ENCODE measurements at regions not wholly inside any gene's neighbourhood (a gene's known extent, or its start where the extent isn't known, plus 50 kb on each side); places are given as distances from the start of the nearest gene placed in this dataset.
"Not testable (repeated sequence)": the region's sequence is repeated elsewhere in the genome, so short reads cannot be mapped to it uniquely, and the experiment has no call there.

GRCh38 chr1:105243411-105243810 lies 1493.7 kb downstream of the AMY1C start:
- no peaks in the 10 kb centered on the region for H3K4me1 ChIP-seq (ENCODE audit: control insufficient read depth in 1 of 2, low read depth in 2 of 2)
- H3K4me3 ChIP-seq, result no peak overlapping the region
- no peak for DNase-seq (ENCODE audit: low spot score)
- TF ChIP-seq CTCF (IDR thresholded peaks at IDR 0.05), result no peak
- no peaks in the 10 kb centered on the region for H3K9me3 ChIP-seq
- no peak overlapping the region for H3K27ac ChIP-seq
- no peak for ATAC-seq (ENCODE audit: insufficient number of reproducible peaks, low FRiP score, low read depth)
- no peaks in the 10 kb centered on the region for H3K27me3 ChIP-seq (replicated peaks; ENCODE audit: insufficient read depth)
- H3K36me3 ChIP-seq, result no peaks in the 10 kb centered on the region

DNA sequence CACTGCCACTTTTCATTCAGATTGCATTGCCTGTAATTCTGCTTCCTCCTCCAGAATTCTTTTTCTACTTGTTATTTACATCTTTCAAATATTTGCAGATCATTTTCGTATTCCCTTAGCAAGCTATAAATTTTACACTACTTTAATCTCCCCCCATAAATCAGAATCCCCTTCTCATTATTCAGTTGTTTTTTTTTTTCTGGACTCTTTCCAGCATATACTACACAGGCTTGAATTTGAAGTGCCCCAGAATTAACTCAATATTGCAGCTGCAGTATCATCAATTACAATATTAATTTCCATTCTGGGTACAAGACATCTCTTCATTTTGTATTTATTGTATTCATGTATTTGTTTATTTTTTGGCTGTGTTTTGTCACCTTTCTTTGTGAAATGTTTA lies 1494.3 kb downstream of the AMY1C start:
- TF ChIP-seq CTCF (IDR thresholded peaks at IDR 0.05), result no peak
- no peaks in the 10 kb centered on the region for H3K9me3 ChIP-seq
- H3K27me3 ChIP-seq (replicated peaks; ENCODE audit: insufficient read depth), result no peaks in the 10 kb centered on the region
- no peaks in the 10 kb centered on the region for H3K4me1 ChIP-seq (ENCODE audit: control insufficient read depth in 1 of 2, low read depth in 2 of 2)
- no peak for ATAC-seq (ENCODE audit: insufficient number of reproducible peaks, low FRiP score, low read depth)
- no peak overlapping the region for H3K27ac ChIP-seq
- H3K36me3 ChIP-seq, result no peaks in the 10 kb centered on the region
- no peak overlapping the region for H3K4me3 ChIP-seq
- no peak for DNase-seq (ENCODE audit: low spot score)

- H3K27ac ChIP-seq, result no peak overlapping the region
- H3K27me3 ChIP-seq (replicated peaks; ENCODE audit: insufficient read depth), result no peaks in the 10 kb centered on the region
- no peak for TF ChIP-seq CTCF (IDR thresholded peaks at IDR 0.05)
- DNase-seq (ENCODE audit: low spot score), result no peak
- H3K9me3 ChIP-seq, result no peaks in the 10 kb centered on the region
- H3K4me1 ChIP-seq (ENCODE audit: control insufficient read depth in 1 of 2, low read depth in 2 of 2), result no peaks in the 10 kb centered on the region
- H3K36me3 ChIP-seq, result no peaks in the 10 kb centered on the region
- no peak for ATAC-seq (ENCODE audit: insufficient number of reproducible peaks, low FRiP score, low read depth)
- no peak overlapping the region for H3K4me3 ChIP-seq
Measured at GRCh38 chr1:105254906-105255305, 1505.2 kb downstream of the AMY1C start.

GRCh38 chr1:105260001-105260400 lies 1510.3 kb downstream of the AMY1C start:
- Histone ChIP-seq H3K4me3 (no peak overlapping the region), H3K4me1 (ENCODE audit: control insufficient read depth in 1 of 2, low read depth in 2 of 2) (no peaks in the 10 kb centered on the region), H3K27me3 (replicated peaks; ENCODE audit: insufficient read depth) (no peaks in the 10 kb centered on the region), H3K9me3 (peaks cover 4% of the 10 kb centered on the region), H3K36me3 (no peaks in the 10 kb centered on the region), H3K27ac (no peak overlapping the region)
- TF ChIP-seq CTCF (IDR thresholded peaks at IDR 0.05), result no peak
- no peak for ATAC-seq (ENCODE audit: insufficient number of reproducible peaks, low FRiP score, low read depth)
- no peak for DNase-seq (ENCODE audit: low spot score)

GRCh38 chr1:105270966-105271365 lies 1521.3 kb downstream of the AMY1C start:
- no peak for TF ChIP-seq CTCF (IDR thresholded peaks at IDR 0.05)
- Histone ChIP-seq H3K4me1 (ENCODE audit: control insufficient read depth in 1 of 2, low read depth in 2 of 2) (no peaks in the 10 kb centered on the region), H3K27ac (no peak overlapping the region), H3K9me3 (no peaks in the 10 kb centered on the region), H3K36me3 (no peaks in the 10 kb centered on the region), H3K4me3 (no peak overlapping the region), H3K27me3 (replicated peaks; ENCODE audit: insufficient read depth) (no peaks in the 10 kb centered on the region)
- ATAC-seq (ENCODE audit: insufficient number of reproducible peaks, low FRiP score, low read depth) (no peak), DNase-seq (ENCODE audit: low spot score) (no peak)

DNA sequence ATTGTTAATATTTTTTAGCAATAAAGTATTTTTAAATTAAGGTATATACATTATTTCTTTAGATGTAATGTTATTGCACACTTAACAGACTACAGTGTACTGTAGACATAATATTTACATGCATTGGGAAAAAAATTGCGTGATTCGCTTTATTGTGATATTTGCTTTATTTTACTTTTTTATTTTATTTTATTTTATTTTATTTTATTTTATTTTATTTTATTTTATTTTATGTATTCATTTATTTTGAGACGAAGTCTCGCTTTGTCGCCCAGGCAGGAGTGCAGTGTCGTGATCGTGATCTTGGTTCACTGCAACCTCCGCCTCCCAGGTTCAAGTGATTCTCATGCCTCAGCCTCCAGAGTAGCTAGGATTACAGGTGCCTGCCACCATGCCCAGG lies 1522.7 kb downstream of the AMY1C start:
- H3K4me1 ChIP-seq (ENCODE audit: control insufficient read depth in 1 of 2, low read depth in 2 of 2); H3K4me3 ChIP-seq; ATAC-seq (ENCODE audit: insufficient number of reproducible peaks, low FRiP score, low read depth); H3K36me3 ChIP-seq; H3K27ac ChIP-seq; DNase-seq (ENCODE audit: low spot score); H3K9me3 ChIP-seq; H3K27me3 ChIP-seq (replicated peaks; ENCODE audit: insufficient read depth): not testable (repeated sequence)

Measured in thoracic aorta (tissue), 2 donors.